ENCODE measurements at regions not wholly inside any gene's neighbourhood (a gene's known extent, or its start where the extent isn't known, plus 50 kb on each side); places are given as distances from the start of the nearest gene placed in this dataset.

DNA sequence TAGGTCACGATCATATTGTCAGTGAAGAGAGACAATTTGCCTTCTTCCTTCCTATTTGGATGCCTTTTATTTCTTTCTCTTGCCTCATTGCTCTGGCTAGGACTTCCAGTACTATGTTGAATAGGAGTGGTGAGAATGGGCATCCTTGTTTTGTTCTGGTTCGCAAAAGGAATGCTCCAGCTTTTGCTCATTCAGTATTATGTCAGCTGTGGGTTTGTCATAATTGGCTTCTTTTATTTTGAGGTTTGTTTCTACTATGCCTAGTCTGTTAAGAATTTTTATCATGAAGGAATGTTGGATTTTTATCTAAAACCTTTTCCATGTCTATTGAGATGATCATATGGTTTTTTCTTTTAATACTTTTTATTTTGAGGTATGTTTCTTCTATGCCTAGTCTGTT lies 152.3 kb upstream of the MAD2L1 start:
- H2AFZ ChIP-seq (ENCODE audit: insufficient read depth, low read depth, low read length, poor library complexity, severe bottlenecking), result no peak overlapping the region
- H3K4me1 ChIP-seq (ENCODE audit: control insufficient read depth in 1 of 2, insufficient read depth in 2 of 2, low read length in 2 of 2), result no peaks in the 10 kb centered on the region
- H3K27me3 ChIP-seq (ENCODE audit: control insufficient read depth in 2 of 2, insufficient read depth in 2 of 2, low read length in 2 of 2), result no peaks in the 10 kb centered on the region
- H3K4me3 ChIP-seq (replicated peaks in 1 of 3; ENCODE audit: low read depth in 2 of 3, low read length in 3 of 3), result no peak overlapping the region
- no peaks in the 10 kb centered on the region for H4K20me1 ChIP-seq (ENCODE audit: insufficient read depth, low read length)
- intact Hi-C loops (cut with micrococcal nuclease), result no loop called here
- Mint-ChIP-seq H3K27ac (no peak overlapping the region), H3K9me3 (peaks cover 0 to 16% (median 6%) of the 10 kb centered on the region in 7 donors), H3K27me3 (ENCODE audit: low read depth in 3 of 3) (peaks cover 0 to 4% (median 2%) of the 10 kb centered on the region in 3 donors), H3K4me1 (no peaks in the 10 kb centered on the region), H3K4me3 (no peak overlapping the region), H3K36me3 (no peaks in the 10 kb centered on the region)
- no peak overlapping the region for H3K4me2 ChIP-seq (replicated peaks; ENCODE audit: extremely low read depth, low read length, poor library complexity, severe bottlenecking)
- no CpG with 5 or more reads among the region's 2 CpGs for WGBS (ENCODE audit: insufficient coverage)
- no peak overlapping the region for H3K27ac ChIP-seq (ENCODE audit: low read depth in 1 of 2, low read length in 2 of 2)
- H3K79me2 ChIP-seq (ENCODE audit: insufficient read depth, low read length), result no peaks in the 10 kb centered on the region
- H3K9ac ChIP-seq (ENCODE audit: insufficient read depth, low read length, poor library complexity, severe bottlenecking), result no peak overlapping the region
- H3K36me3 ChIP-seq (replicated peaks in 1 of 2; ENCODE audit: control insufficient read depth in 1 of 2, insufficient read depth in 2 of 2, low read length in 2 of 2), result no peaks in the 10 kb centered on the region
- H3K9me3 ChIP-seq (replicated peaks in 1 of 2; ENCODE audit: control insufficient read depth in 1 of 2, insufficient read depth in 1 of 2, low read length in 2 of 2), result no peaks in the 10 kb centered on the region
- DNase-seq, result no peak
- TF ChIP-seq CTCF (IDR thresholded peaks at IDR 0.05), result no peak

GRCh38 chr4:120215350-120215749 lies 148.7 kb upstream of the MAD2L1 start:
- no peak overlapping the region for H3K9ac ChIP-seq (ENCODE audit: insufficient read depth, low read length, poor library complexity, severe bottlenecking)
- H3K4me2 ChIP-seq (replicated peaks; ENCODE audit: extremely low read depth, low read length, poor library complexity, severe bottlenecking), result no peak overlapping the region
- no peaks in the 10 kb centered on the region for H4K20me1 ChIP-seq (ENCODE audit: insufficient read depth, low read length)
- no peak overlapping the region for H3K4me3 ChIP-seq (replicated peaks in 1 of 3; ENCODE audit: low read depth in 2 of 3, low read length in 3 of 3)
- TF ChIP-seq CTCF (IDR thresholded peaks at IDR 0.05), result no peak
- H3K9me3 ChIP-seq (replicated peaks in 1 of 2; ENCODE audit: control insufficient read depth in 1 of 2, insufficient read depth in 1 of 2, low read length in 2 of 2), result no peaks in the 10 kb centered on the region
- Mint-ChIP-seq H3K27me3 (ENCODE audit: low read depth in 3 of 3) (peaks cover 0 to 2% (median 2%) of the 10 kb centered on the region in 3 donors), H3K4me3 (no peak overlapping the region), H3K9me3 (peaks cover 0 to 16% (median 5%) of the 10 kb centered on the region in 7 donors), H3K36me3 (no peaks in the 10 kb centered on the region), H3K27ac (no peak overlapping the region), H3K4me1 (no peaks in the 10 kb centered on the region)
- no peaks in the 10 kb centered on the region for H3K4me1 ChIP-seq (ENCODE audit: control insufficient read depth in 1 of 2, insufficient read depth in 2 of 2, low read length in 2 of 2)
- no peaks in the 10 kb centered on the region for H3K79me2 ChIP-seq (ENCODE audit: insufficient read depth, low read length)
- intact Hi-C loops (cut with micrococcal nuclease), result no loop called here
- no peaks in the 10 kb centered on the region for H3K36me3 ChIP-seq (replicated peaks in 1 of 2; ENCODE audit: control insufficient read depth in 1 of 2, insufficient read depth in 2 of 2, low read length in 2 of 2)
- DNase-seq, result no peak
- H3K27ac ChIP-seq (ENCODE audit: low read depth in 1 of 2, low read length in 2 of 2), result no peak overlapping the region
- no peak overlapping the region for H2AFZ ChIP-seq (ENCODE audit: insufficient read depth, low read depth, low read length, poor library complexity, severe bottlenecking)
- no peaks in the 10 kb centered on the region for H3K27me3 ChIP-seq (ENCODE audit: control insufficient read depth in 2 of 2, insufficient read depth in 2 of 2, low read length in 2 of 2)
- WGBS (ENCODE audit: insufficient coverage), result no CpG with 5 or more reads among the region's 1 CpG
